Activated T-cell treated with anti-CD3 and anti-CD28 coated beads, Interleukin-2, amount 50 U/mL, for 4 hours (primary cell): ENCODE measurements at regions not wholly inside any gene's neighbourhood (a gene's known extent, or its start where the extent isn't known, plus 50 kb on each side); places are given as distances from the start of the nearest gene placed in this dataset.

Experiments used
- ATAC-seq, 2 donors: fragments of 200-7000 bp; cut with Tn5 transposase; one replicate each; pipeline ENCODE4 v1.10.0; 2021
- DNase-seq: peaks from one replicate; pipeline ENCODE4 v3.0.0-alpha.2; 2020
- H3K27me3 Mint-ChIP-seq: one replicate; pipeline ENCODE4 v1.8.0; 2021; ENCODE audit warnings: low read depth, mixed read lengths
- H3K36me3 Mint-ChIP-seq: one replicate; pipeline ENCODE4 v1.8.0; 2022; ENCODE audit warnings: mixed read lengths; ENCODE audit not compliant: insufficient read depth
- H3K4me1 Mint-ChIP-seq: one replicate; pipeline ENCODE4 v1.8.0; 2021; ENCODE audit warnings: low read depth, mixed read lengths
- H3K4me3 Mint-ChIP-seq: one replicate; pipeline ENCODE4 v1.8.0; 2021; ENCODE audit warnings: mild to moderate bottlenecking, moderate library complexity, mixed read lengths
- H3K9me3 Mint-ChIP-seq: one replicate; pipeline ENCODE4 v1.8.0; 2021; ENCODE audit warnings: mixed read lengths

DNA sequence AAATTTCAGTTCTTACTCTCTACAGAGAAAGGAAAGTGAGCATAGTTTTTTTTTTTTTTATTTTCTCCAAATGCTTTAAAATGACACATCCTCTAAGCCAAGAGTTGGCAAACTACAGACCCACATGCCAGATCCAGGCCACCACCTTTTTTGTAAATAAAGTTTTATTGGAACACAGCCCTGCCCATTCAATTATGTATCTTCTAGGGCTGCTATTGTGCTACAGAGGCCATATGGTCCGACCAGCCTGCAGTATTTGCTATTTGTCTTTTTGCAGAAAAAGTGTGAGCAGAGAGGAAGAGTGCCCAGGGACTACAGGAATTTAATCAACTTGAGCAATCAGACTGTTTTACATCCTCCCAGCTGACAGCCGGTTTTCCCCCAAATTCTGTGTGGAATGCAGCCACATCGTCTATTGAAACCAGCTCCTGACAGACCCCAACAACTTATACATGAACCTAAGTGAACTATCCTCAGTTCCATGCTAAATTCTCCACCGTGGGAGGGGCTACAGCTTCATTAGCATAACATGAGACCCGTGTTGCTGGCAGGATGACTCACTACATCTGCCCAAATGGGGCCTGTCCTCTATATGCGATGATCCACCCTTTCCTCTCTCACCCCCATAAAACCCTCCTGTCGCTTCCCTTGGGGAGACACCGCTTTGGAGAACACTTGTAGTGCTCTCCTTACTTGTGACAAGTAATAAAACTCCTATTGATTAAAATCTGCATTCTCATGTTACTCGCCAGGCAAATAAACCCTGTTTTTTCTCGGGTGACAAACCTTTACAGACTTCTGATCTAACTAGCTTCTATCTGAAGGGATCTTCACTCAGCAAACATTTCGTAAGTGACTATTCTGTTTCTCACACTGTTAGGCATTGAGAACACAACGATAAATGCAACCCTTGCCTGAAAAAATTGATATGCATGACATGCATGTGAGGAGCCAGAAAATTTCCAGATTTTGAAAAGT, 149.4 kb upstream of the HS3ST3A1 start:
- no peak overlapping the region for H3K4me3 Mint-ChIP-seq
- DNase-seq: no peak
- H3K36me3 Mint-ChIP-seq: no peaks in the 10 kb centered on the region
- peaks cover 10% of the 10 kb centered on the region for H3K27me3 Mint-ChIP-seq
- ATAC-seq: no peak
- H3K4me1 Mint-ChIP-seq: no peaks in the 10 kb centered on the region
- H3K9me3 Mint-ChIP-seq: no peaks in the 10 kb centered on the region

DNA sequence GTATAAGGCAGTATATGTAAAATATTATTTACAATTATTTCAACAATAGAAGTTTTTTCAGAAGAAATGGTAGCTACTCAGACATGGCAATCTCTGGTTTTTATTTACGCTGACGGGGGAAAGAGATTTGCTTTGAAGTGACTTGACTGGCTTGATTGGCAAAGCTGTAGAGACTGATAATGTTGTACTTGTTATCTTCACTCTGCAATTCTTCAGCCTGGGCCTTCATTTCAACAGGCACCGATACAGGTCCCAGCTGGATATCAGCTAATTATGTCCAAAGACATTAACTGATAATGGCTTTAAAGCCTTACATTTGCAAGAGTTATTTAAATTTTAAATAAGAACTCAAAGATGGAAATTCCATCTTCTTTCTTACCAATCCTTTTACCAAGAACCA, 151.4 kb upstream of the HS3ST3A1 start:
- peaks cover 10% of the 10 kb centered on the region for H3K27me3 Mint-ChIP-seq
- no peak for ATAC-seq
- no peak overlapping the region for H3K4me3 Mint-ChIP-seq
- H3K9me3 Mint-ChIP-seq: no peaks in the 10 kb centered on the region
- DNase-seq: no peak
- H3K4me1 Mint-ChIP-seq: no peaks in the 10 kb centered on the region
- H3K36me3 Mint-ChIP-seq: no peaks in the 10 kb centered on the region

DNA sequence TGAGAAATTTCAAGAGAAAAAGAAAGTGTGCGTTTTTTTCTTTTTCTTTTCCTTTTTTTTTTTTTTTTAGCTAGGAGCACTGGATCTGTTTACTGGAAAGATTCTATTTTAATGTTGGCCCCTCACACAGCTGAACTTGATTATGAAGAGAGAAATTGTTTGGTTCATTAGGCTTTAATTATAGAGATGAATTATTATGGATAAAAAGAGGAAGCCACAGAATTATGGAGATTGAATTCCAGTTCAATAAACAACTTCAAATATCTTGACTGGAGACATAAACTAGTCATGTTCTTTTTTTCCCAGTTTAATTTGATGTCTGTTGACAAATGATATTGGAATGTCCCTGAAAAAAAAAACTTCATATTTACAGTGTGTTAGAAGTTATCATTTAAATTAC, 152.0 kb upstream of the HS3ST3A1 start:
- ATAC-seq (no peak), DNase-seq (no peak)
- Mint-ChIP-seq H3K9me3 (no peaks in the 10 kb centered on the region), H3K27me3 (peaks cover 10% of the 10 kb centered on the region), H3K4me3 (no peak overlapping the region), H3K4me1 (no peaks in the 10 kb centered on the region), H3K36me3 (no peaks in the 10 kb centered on the region)

DNA sequence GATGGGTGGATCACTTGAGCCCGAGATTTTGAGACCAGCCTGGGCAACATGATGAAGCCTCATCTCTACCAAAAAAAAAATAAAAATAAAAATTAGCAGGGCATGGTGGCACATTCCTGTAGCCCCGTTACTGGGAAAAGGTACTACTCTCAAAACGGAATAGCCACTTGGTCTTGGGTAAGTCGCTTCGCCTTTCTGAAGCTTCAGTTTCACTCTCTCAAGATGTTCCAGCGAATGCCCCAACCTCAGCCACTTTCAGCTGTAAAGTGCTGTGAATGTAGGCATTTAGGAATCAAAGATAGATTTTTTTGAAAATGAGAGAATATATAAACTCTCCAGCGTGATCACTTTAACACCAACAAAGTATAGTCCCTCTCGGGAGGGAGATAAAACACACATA, 154.1 kb upstream of the HS3ST3A1 start:
- no peak for DNase-seq
- no peak overlapping the region for H3K4me3 Mint-ChIP-seq
- ATAC-seq: no peak
- no peaks in the 10 kb centered on the region for H3K36me3 Mint-ChIP-seq
- no peaks in the 10 kb centered on the region for H3K9me3 Mint-ChIP-seq
- no peaks in the 10 kb centered on the region for H3K4me1 Mint-ChIP-seq
- peaks cover 2% of the 10 kb centered on the region for H3K27me3 Mint-ChIP-seq

DNA sequence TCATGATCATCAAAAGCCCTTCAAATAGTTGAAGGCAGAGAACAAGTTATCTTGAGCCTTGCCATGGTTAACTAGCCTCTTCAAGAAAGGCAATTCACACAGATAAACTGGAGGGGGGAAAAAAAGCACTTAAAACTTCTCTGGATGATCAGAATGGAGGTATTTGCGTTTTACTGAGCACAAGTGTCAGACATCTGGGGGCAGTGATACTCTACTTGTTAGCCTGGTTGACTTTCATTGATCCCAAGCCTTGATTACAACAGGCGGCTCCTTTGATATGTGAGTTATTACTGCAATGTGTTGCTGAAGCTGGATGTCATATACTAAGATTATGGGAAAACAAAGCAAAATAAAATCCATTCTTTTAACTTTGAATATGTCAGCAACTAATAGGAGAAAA, 155.0 kb upstream of the HS3ST3A1 start:
- H3K9me3 Mint-ChIP-seq: no peaks in the 10 kb centered on the region
- H3K4me1 Mint-ChIP-seq: no peaks in the 10 kb centered on the region
- peaks cover 2% of the 10 kb centered on the region for H3K27me3 Mint-ChIP-seq
- H3K4me3 Mint-ChIP-seq: no peak overlapping the region
- H3K36me3 Mint-ChIP-seq: no peaks in the 10 kb centered on the region
- no peak for ATAC-seq
- DNase-seq: no peak

GRCh38 chr17:13757871-13758270, 156.1 kb upstream of the HS3ST3A1 start:
- peaks cover under 1% of the 10 kb centered on the region for H3K27me3 Mint-ChIP-seq
- ATAC-seq: no peak
- no peaks in the 10 kb centered on the region for H3K36me3 Mint-ChIP-seq

DNA sequence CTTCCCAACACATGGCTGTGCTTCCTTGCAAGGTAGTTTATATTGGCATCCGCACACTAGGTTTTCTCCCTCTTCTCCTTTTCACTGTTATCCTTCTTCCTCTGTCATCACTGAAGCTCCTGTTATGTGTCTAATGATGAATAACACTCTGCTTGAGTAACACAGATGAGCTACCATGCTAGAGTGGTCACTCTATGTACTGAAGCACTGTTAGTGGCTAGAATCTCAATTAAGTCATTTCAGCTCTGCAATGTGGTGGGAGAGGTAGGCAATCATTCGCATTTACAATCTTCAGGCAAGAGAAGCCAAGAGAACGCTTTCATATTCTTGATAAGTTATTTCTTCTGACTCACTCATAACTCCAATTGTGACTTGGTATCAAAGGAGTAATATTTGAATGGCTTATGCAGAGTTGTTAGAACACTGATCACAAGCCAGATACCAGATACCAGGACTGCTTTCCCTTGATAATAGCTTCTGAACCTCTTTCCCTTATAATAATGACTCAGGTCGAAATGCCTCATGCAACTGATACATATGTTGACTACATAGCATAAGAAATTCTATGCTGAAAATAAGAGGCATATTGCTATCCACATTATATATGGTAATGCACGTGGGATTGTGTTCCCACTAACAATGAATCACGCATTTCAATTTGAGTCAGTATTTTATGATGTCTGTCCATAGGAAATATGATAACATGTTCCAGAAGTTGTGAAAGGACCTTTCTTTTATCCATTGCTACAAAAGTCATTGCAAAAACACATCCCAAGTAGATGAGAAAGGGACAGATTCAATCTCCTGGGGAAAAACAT, 158.0 kb upstream of the HS3ST3A1 start:
- no peaks in the 10 kb centered on the region for H3K9me3 Mint-ChIP-seq
- no peaks in the 10 kb centered on the region for H3K4me1 Mint-ChIP-seq
- peaks cover 7% of the 10 kb centered on the region for H3K27me3 Mint-ChIP-seq
- H3K4me3 Mint-ChIP-seq: no peak overlapping the region
- DNase-seq (no peak), ATAC-seq (peak in 1 of 2 donors; percentile 27)
- no peaks in the 10 kb centered on the region for H3K36me3 Mint-ChIP-seq

More at GRCh38 chr17:13757871-13758270, 156.1 kb upstream of the HS3ST3A1 start:
- Mint-ChIP-seq H3K4me1 (no peaks in the 10 kb centered on the region), H3K4me3 (no peak overlapping the region), H3K9me3 (no peaks in the 10 kb centered on the region)
- DNase-seq: no peak

- Mint-ChIP-seq H3K27me3 (peaks cover 7% of the 10 kb centered on the region), H3K4me3 (no peak overlapping the region), H3K9me3 (no peaks in the 10 kb centered on the region), H3K36me3 (no peaks in the 10 kb centered on the region), H3K4me1 (no peaks in the 10 kb centered on the region)
- DNase-seq: no peak
- no peak for ATAC-seq
Observed at GRCh38 chr17:13761038-13761603, 159.4 kb upstream of the HS3ST3A1 start.

DNA sequence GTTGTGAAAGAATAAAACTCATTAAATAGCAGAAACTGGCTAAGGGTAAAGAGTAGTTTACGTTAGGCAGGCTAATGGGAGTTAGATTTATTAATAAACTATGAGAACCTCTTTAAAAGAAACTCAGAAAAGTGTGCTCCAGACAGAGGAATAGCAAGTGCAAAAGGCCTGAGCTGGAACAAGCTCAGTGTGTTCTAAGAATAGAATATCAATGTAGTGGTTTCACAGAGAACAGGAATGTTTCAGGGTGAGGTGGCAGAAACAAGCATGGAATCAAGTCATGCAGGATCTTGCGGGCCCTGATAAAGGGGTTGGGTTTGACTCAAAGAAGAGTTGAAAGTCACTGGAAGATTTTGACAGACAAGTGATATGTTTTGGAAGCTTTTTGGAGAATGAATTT, 164.0 kb upstream of the HS3ST3A1 start:
- DNase-seq: no peak
- H3K4me3 Mint-ChIP-seq: no peak overlapping the region
- ATAC-seq: no peak
- no peaks in the 10 kb centered on the region for H3K36me3 Mint-ChIP-seq
- H3K27me3 Mint-ChIP-seq: peaks cover 19% of the 10 kb centered on the region
- peaks cover 14% of the 10 kb centered on the region for H3K9me3 Mint-ChIP-seq
- no peaks in the 10 kb centered on the region for H3K4me1 Mint-ChIP-seq

- H3K9me3 Mint-ChIP-seq: peaks cover 21% of the 10 kb centered on the region
- peaks cover 12% of the 10 kb centered on the region for H3K27me3 Mint-ChIP-seq
- peaks cover 2% of the 10 kb centered on the region for H3K36me3 Mint-ChIP-seq
- ATAC-seq (no peak), DNase-seq (no peak)
- no peaks in the 10 kb centered on the region for H3K4me1 Mint-ChIP-seq
- no peak overlapping the region for H3K4me3 Mint-ChIP-seq
Observed at GRCh38 chr17:13770702-13771101, 169.0 kb upstream of the HS3ST3A1 start.

DNA sequence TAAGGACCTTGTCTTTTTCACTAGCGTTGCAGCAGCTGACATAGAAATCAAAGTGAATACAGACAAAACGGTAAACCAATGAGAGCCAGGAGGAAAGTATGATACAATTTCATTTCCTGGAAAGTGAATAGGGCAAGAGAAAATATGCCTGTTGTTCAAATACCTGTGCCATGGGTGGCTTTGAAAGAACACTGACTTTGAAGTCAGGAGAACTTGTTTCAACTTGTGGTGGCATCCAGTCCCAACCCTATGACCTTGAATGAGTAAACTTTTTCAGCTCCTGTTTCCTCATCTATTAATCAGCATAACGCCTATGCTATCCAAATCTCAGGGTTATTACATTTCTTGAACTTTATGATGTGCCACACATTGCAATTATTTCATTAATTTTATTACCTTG, 173.7 kb upstream of the HS3ST3A1 start:
- DNase-seq (no peak), ATAC-seq (no peak)
- H3K27me3 Mint-ChIP-seq: no peaks in the 10 kb centered on the region
- H3K36me3 Mint-ChIP-seq: peaks cover 9% of the 10 kb centered on the region
- H3K9me3 Mint-ChIP-seq: peaks cover 25% of the 10 kb centered on the region
- no peak overlapping the region for H3K4me3 Mint-ChIP-seq
- no peaks in the 10 kb centered on the region for H3K4me1 Mint-ChIP-seq

GRCh38 chr17:13776027-13776551, 174.4 kb upstream of the HS3ST3A1 start:
- DNase-seq (no peak), ATAC-seq (no peak)
- H3K27me3 Mint-ChIP-seq: no peaks in the 10 kb centered on the region
- H3K4me3 Mint-ChIP-seq: no peak overlapping the region
- peaks cover 24% of the 10 kb centered on the region for H3K9me3 Mint-ChIP-seq
- peaks cover 9% of the 10 kb centered on the region for H3K36me3 Mint-ChIP-seq
- H3K4me1 Mint-ChIP-seq: no peaks in the 10 kb centered on the region

GRCh38 chr17:13777003-13777402, 175.3 kb upstream of the HS3ST3A1 start:
- no peak overlapping the region for H3K4me3 Mint-ChIP-seq
- H3K27me3 Mint-ChIP-seq: no peaks in the 10 kb centered on the region
- DNase-seq: no peak
- H3K4me1 Mint-ChIP-seq: no peaks in the 10 kb centered on the region
- H3K36me3 Mint-ChIP-seq: peaks cover 9% of the 10 kb centered on the region
- H3K9me3 Mint-ChIP-seq: peaks cover 26% of the 10 kb centered on the region
- no peak for ATAC-seq

DNA sequence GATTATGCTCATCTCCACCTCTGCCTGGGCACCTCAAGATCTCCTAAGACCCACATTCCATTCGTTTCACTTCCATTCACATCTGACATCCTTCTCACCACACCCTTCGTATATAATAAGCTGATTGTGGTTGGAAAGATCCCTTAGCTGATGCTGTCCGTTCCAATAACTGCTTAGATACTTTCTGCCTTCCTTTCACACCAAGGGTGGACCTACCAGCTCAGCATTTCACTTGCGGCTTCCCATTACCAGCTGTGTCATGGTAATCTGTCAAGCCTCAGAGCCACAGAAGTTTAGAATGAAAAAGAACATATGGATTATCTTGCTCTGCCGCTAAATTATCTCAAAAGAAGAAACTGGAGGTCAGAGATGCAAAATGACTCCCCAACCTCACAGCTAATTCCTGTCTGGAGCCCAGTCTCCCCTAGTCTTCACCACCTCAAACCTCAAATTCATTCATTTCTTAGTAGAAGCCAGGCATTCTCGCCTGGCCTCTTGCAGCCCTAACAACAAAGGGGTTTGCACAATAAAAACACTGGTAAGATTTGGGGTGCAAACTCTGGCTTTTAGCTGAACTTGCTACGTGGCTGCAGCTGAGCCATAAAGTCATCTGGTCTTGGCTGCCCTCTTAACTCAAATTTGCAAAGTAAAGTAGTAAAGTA, 182.8 kb upstream of the HS3ST3A1 start:
- ATAC-seq (no peak), DNase-seq (no peak)
- Mint-ChIP-seq H3K4me1 (no peaks in the 10 kb centered on the region), H3K27me3 (no peaks in the 10 kb centered on the region), H3K4me3 (no peak overlapping the region), H3K9me3 (peaks cover 12% of the 10 kb centered on the region), H3K36me3 (peaks cover 2% of the 10 kb centered on the region)
